Suprapubic skin (tissue), 4 donors: ENCODE measurements at regions not wholly inside any gene's neighbourhood (a gene's known extent, or its start where the extent isn't known, plus 50 kb on each side); places are given as distances from the start of the nearest gene placed in this dataset.

Source experiments
- CTCF ChIP-seq, 2 donors: fragments of 200-600 bp in 1 of 2; fragments of 450-650 bp in 1 of 2; sonication (generic) in 1 of 2; IDR thresholded peaks; one replicate each; pipeline ENCODE4 v1.5.1; 2016 to 2019; ENCODE audit warnings: antibody characterized with exemption in 2 of 2, mild to moderate bottlenecking in 1 of 2, moderate library complexity in 1 of 2
- EP300 ChIP-seq: sonication (generic); formaldehyde crosslinking; IDR thresholded peaks from one replicate; pipeline ENCODE4 v1.6.1; 2017; ENCODE audit warnings: antibody characterized with exemption
- POLR2A ChIP-seq, 2 donors: fragments of 450-650 bp; IDR thresholded peaks; one replicate each; pipeline ENCODE4 v1.6.1; 2017; ENCODE audit warnings: antibody characterized with exemption in 2 of 2, mild to moderate bottlenecking in 2 of 2, moderate library complexity in 2 of 2
- POLR2AphosphoS5 ChIP-seq, 3 donors: sonication (generic); formaldehyde crosslinking; IDR thresholded peaks; one replicate each; pipeline ENCODE4 v1.6.1; 2017; ENCODE audit warnings: antibody characterized with exemption in 3 of 3

GRCh38 chr7:130932667-130933432 is 198.8 kb upstream of the KLF14 start:
- TF ChIP-seq CTCF (IDR thresholded peaks at IDR 0.05) (no peak), POLR2A (IDR thresholded peaks at IDR 0.05) (no peak), EP300 (no peak), POLR2AphosphoS5 (IDR thresholded peaks at IDR 0.05) (no peak)
